ENCODE measurements at regions not wholly inside any gene's neighbourhood (a gene's known extent, or its start where the extent isn't known, plus 50 kb on each side); places are given as distances from the start of the nearest gene placed in this dataset.

- DNase-seq (ENCODE audit: low read depth in 2 of 2) = peak; percentile 5 to 6
Observed at GRCh38 chrX:16445166-16445752, 204.7 kb upstream of the S100G start.

- DNase-seq (ENCODE audit: low read depth in 2 of 2) = no peak
Observed at GRCh38 chrX:16451334-16451733, 198.6 kb upstream of the S100G start.

- no peak for DNase-seq (ENCODE audit: low read depth in 2 of 2)
Observed at GRCh38 chrX:16454926-16455325, 195.0 kb upstream of the S100G start.

GRCh38 chrX:16457239-16457638 is 192.7 kb upstream of the S100G start:
- no peak for DNase-seq (ENCODE audit: low read depth in 2 of 2)

GRCh38 chrX:16458208-16458607 is 191.8 kb upstream of the S100G start:
- no peak for DNase-seq (ENCODE audit: low read depth in 2 of 2)

- DNase-seq (ENCODE audit: low read depth in 2 of 2) = no peak
Observed at GRCh38 chrX:16459008-16459407, 190.9 kb upstream of the S100G start.

GRCh38 chrX:16461968-16462367 is 188.0 kb upstream of the S100G start:
- DNase-seq (ENCODE audit: low read depth in 2 of 2) = no peak

- DNase-seq (ENCODE audit: low read depth in 2 of 2) = no peak
Observed at GRCh38 chrX:16462912-16463311, 187.0 kb upstream of the S100G start.

GRCh38 chrX:16464369-16464768 is 185.6 kb upstream of the S100G start:
- DNase-seq (ENCODE audit: low read depth in 2 of 2) = no peak

GRCh38 chrX:16465081-16465876 is 184.7 kb upstream of the S100G start:
- no peak for DNase-seq (ENCODE audit: low read depth in 2 of 2)

GRCh38 chrX:16466640-16467432 is 183.1 kb upstream of the S100G start:
- no peak for DNase-seq (ENCODE audit: low read depth in 2 of 2)

GRCh38 chrX:16469870-16470269 is 180.1 kb upstream of the S100G start:
- no peak for DNase-seq (ENCODE audit: low read depth in 2 of 2)

- no peak for DNase-seq (ENCODE audit: low read depth in 2 of 2)
Observed at GRCh38 chrX:16472345-16472744, 177.6 kb upstream of the S100G start.

- no peak for DNase-seq (ENCODE audit: low read depth in 2 of 2)
Observed at GRCh38 chrX:16474511-16474910, 175.4 kb upstream of the S100G start.

- DNase-seq (ENCODE audit: low read depth in 2 of 2) = no peak
Observed at GRCh38 chrX:16476009-16476408, 173.9 kb upstream of the S100G start.

- no peak for DNase-seq (ENCODE audit: low read depth in 2 of 2)
Observed at GRCh38 chrX:16476692-16477091, 173.3 kb upstream of the S100G start.

- DNase-seq (ENCODE audit: low read depth in 2 of 2) = no peak
Observed at GRCh38 chrX:16479206-16479869, 170.6 kb upstream of the S100G start.

- no peak for DNase-seq (ENCODE audit: low read depth in 2 of 2)
Observed at GRCh38 chrX:16480049-16480448, 169.9 kb upstream of the S100G start.

- DNase-seq (ENCODE audit: low read depth in 2 of 2) = peak in 1 of 2 donors; percentile 8
Observed at GRCh38 chrX:16484338-16484737, 165.6 kb upstream of the S100G start.

- DNase-seq (ENCODE audit: low read depth in 2 of 2) = no peak
Observed at GRCh38 chrX:16487620-16488385, 162.2 kb upstream of the S100G start.

GRCh38 chrX:16488959-16489358 is 161.0 kb upstream of the S100G start:
- DNase-seq (ENCODE audit: low read depth in 2 of 2) = no peak
